UCSD-AML1 (cell line): ENCODE measurements at regions not wholly inside any gene's neighbourhood (a gene's known extent, or its start where the extent isn't known, plus 50 kb on each side); places are given as distances from the start of the nearest gene placed in this dataset.

Source experiments
- DNase-seq: peaks from one replicate; lab custom pipeline; 2025; ENCODE audit not compliant: unreplicated experiment; lab: John Stamatoyannopoulos, UW

GRCh38 chr19:28020619-28021258, 1192.2 kb downstream of the UQCRFS1 start:
- DNase-seq, result no peak

- DNase-seq, result no peak
Observed at GRCh38 chr19:28019901-28020300, 1193.0 kb downstream of the UQCRFS1 start.

- no peak for DNase-seq
Observed at GRCh38 chr19:28019371-28019770, 1193.6 kb downstream of the UQCRFS1 start.

- DNase-seq, result no peak
Observed at GRCh38 chr19:28018499-28018898, 1194.5 kb downstream of the UQCRFS1 start.

- no peak for DNase-seq
Observed at GRCh38 chr19:28014615-28015405, 1198.1 kb downstream of the UQCRFS1 start.

- no peak for DNase-seq
Observed at GRCh38 chr19:28012361-28012760, 1200.6 kb downstream of the UQCRFS1 start.

GRCh38 chr19:28010656-28011055, 1202.3 kb downstream of the UQCRFS1 start:
- DNase-seq, result no peak

GRCh38 chr19:28009696-28010095, 1203.3 kb downstream of the UQCRFS1 start:
- no peak for DNase-seq

GRCh38 chr19:28008695-28009094, 1204.3 kb downstream of the UQCRFS1 start:
- no peak for DNase-seq

GRCh38 chr19:28003543-28003942, 1209.4 kb downstream of the UQCRFS1 start:
- DNase-seq, result no peak

- DNase-seq, result no peak
Observed at GRCh38 chr19:27997069-27997468, 1215.9 kb downstream of the UQCRFS1 start.

- DNase-seq, result no peak
Observed at GRCh38 chr19:27993619-27994570, 1219.1 kb downstream of the UQCRFS1 start.

GRCh38 chr19:27986299-27986698, 1226.7 kb downstream of the UQCRFS1 start:
- no peak for DNase-seq

- DNase-seq, result no peak
Observed at GRCh38 chr19:27975419-27976005, 1237.4 kb downstream of the UQCRFS1 start.

GRCh38 chr19:27974082-27974513, 1238.9 kb downstream of the UQCRFS1 start:
- peak; percentile 15 for DNase-seq

GRCh38 chr19:27972291-27973040, 1240.5 kb downstream of the UQCRFS1 start:
- no peak for DNase-seq

- DNase-seq, result no peak
Observed at GRCh38 chr19:27971869-27972268, 1241.1 kb downstream of the UQCRFS1 start.

- DNase-seq, result no peak
Observed at GRCh38 chr19:27971071-27971470, 1241.9 kb downstream of the UQCRFS1 start.

- no peak for DNase-seq
Observed at GRCh38 chr19:27966390-27966816, 1246.5 kb downstream of the UQCRFS1 start.

GRCh38 chr19:27964185-27964584, 1248.8 kb downstream of the UQCRFS1 start:
- no peak for DNase-seq
